ENCODE measurements at regions not wholly inside any gene's neighbourhood (a gene's known extent, or its start where the extent isn't known, plus 50 kb on each side); places are given as distances from the start of the nearest gene placed in this dataset.

DNA sequence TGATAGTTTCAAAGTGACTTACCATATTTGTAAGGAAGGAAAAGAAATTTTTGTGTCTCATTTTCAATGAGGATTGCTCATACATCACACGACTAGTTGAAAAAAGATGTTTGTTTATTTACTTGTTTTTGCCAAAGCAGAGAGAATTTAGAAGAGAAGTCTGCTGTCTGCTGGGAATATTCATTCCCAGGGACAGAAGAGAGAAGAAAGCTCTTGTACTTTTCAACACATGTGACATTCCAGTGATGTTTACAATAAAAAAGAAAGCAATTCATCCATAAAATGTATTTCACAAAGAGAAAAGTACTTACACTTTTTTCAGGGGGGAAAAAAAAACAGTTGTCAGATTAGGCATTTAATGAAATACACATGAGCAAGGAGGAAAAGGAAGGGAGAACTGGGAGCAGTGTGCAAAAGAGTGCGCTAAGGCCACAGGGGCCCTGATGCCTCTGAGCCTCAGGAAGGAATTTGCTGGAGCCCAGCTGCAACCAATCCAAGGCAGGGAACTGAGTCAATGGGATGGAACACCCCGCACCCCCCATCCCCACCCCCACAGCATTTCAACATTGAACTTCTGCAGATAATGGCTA, 115.0 kb downstream of the RPAP3 start (continued):
- TF ChIP-seq, protein P1, sequence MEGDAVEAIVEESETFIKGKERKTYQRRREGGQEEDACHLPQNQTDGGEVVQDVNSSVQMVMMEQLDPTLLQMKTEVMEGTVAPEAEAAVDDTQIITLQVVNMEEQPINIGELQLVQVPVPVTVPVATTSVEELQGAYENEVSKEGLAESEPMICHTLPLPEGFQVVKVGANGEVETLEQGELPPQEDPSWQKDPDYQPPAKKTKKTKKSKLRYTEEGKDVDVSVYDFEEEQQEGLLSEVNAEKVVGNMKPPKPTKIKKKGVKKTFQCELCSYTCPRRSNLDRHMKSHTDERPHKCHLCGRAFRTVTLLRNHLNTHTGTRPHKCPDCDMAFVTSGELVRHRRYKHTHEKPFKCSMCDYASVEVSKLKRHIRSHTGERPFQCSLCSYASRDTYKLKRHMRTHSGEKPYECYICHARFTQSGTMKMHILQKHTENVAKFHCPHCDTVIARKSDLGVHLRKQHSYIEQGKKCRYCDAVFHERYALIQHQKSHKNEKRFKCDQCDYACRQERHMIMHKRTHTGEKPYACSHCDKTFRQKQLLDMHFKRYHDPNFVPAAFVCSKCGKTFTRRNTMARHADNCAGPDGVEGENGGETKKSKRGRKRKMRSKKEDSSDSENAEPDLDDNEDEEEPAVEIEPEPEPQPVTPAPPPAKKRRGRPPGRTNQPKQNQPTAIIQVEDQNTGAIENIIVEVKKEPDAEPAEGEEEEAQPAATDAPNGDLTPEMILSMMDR (conservative IDR thresholded peaks at IDR 0.05; ENCODE audit: low read depth in 2 of 2) = no peak
- no peak for TF ChIP-seq EZH2phosphoT487 (IDR thresholded peaks at IDR 0.05; ENCODE audit: unreplicated experiment)
- TF ChIP-seq, protein P2, sequence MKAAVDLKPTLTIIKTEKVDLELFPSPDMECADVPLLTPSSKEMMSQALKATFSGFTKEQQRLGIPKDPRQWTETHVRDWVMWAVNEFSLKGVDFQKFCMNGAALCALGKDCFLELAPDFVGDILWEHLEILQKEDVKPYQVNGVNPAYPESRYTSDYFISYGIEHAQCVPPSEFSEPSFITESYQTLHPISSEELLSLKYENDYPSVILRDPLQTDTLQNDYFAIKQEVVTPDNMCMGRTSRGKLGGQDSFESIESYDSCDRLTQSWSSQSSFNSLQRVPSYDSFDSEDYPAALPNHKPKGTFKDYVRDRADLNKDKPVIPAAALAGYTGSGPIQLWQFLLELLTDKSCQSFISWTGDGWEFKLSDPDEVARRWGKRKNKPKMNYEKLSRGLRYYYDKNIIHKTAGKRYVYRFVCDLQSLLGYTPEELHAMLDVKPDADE (IDR thresholded peaks at IDR 0.05) = no peak

DNA sequence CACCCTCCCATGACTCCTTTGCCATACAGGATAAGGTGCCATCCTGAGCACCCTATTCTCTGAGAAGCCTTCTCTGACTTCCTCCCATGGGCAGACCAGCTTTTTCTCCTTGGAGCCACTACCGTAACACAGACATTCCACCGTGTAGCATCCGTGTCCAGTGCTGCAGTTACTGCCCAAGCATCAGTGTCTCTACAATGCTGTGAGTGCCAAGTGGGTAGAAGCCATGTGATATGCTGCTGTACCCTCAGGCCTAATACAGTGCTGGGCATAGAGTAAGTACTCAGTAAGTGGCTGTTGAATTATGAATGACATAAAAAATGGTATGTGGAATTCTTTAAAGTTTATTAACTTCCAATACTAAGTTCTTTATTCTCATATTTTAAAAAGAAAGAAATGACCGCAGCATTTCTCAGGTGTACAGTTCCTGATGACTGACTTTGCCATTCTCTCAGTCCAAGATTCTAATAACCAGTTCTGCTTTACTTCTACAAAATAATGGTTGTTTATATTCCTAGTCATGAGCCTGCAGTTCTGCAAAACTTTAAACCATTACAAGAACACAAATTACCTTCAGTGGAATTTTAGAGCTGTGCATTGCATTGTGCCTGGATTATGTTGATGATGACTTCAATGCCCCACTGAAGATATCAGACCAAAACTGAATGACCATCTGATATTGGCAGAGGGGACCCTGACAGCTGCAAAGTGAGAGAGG, 118.7 kb downstream of the RPAP3 start:
- Histone ChIP-seq H3K4me2 (no peak overlapping the region), H3F3A (replicated peaks; ENCODE audit: low read depth) (no peaks in the 10 kb centered on the region), H3K27me3 (ENCODE audit: insufficient read depth) (no peaks in the 10 kb centered on the region), H3K9me2 (ENCODE audit: insufficient read depth) (no peaks in the 10 kb centered on the region), H3K79me2 (replicated peaks; ENCODE audit: insufficient read depth) (no peaks in the 10 kb centered on the region), H3K4me1 (ENCODE audit: insufficient read depth) (peaks cover 3% of the 10 kb centered on the region; the same call in 1 of the 2 replicates), H4K20me1 (replicated peaks; ENCODE audit: insufficient read depth) (no peaks in the 10 kb centered on the region), H3K36me3 (ENCODE audit: insufficient read depth) (no peaks in the 10 kb centered on the region), H2AFZ (no peak overlapping the region), H3K27ac (ENCODE audit: low read depth) (no peak overlapping the region), H3K4me3 (no peak overlapping the region)
- ATAC-seq (no peak), DNase-seq (ENCODE audit: low spot score) (no peak)
- peaks cover 14% of the 10 kb centered on the region for H3K4me1 Mint-ChIP-seq
- no peaks in the 10 kb centered on the region for H3K36me3 Mint-ChIP-seq (ENCODE audit: low read depth)
- H3K27ac Mint-ChIP-seq = no peak overlapping the region
- H3K4me3 Mint-ChIP-seq = no peak overlapping the region
- peaks cover 9% of the 10 kb centered on the region for H3K27me3 Mint-ChIP-seq (ENCODE audit: insufficient read depth, low read depth, poor library complexity)
- no peaks in the 10 kb centered on the region; the same call in 2 of the 3 replicates for H3K9me3 Mint-ChIP-seq
- TF ChIP-seq JUNB (IDR thresholded peaks at IDR 0.05; ENCODE audit: unreplicated experiment) = no peak
- no peak for TF ChIP-seq ZNF114 (CRISPR knock-in tag; IDR thresholded peaks at IDR 0.05)
- TF ChIP-seq, protein P3, sequence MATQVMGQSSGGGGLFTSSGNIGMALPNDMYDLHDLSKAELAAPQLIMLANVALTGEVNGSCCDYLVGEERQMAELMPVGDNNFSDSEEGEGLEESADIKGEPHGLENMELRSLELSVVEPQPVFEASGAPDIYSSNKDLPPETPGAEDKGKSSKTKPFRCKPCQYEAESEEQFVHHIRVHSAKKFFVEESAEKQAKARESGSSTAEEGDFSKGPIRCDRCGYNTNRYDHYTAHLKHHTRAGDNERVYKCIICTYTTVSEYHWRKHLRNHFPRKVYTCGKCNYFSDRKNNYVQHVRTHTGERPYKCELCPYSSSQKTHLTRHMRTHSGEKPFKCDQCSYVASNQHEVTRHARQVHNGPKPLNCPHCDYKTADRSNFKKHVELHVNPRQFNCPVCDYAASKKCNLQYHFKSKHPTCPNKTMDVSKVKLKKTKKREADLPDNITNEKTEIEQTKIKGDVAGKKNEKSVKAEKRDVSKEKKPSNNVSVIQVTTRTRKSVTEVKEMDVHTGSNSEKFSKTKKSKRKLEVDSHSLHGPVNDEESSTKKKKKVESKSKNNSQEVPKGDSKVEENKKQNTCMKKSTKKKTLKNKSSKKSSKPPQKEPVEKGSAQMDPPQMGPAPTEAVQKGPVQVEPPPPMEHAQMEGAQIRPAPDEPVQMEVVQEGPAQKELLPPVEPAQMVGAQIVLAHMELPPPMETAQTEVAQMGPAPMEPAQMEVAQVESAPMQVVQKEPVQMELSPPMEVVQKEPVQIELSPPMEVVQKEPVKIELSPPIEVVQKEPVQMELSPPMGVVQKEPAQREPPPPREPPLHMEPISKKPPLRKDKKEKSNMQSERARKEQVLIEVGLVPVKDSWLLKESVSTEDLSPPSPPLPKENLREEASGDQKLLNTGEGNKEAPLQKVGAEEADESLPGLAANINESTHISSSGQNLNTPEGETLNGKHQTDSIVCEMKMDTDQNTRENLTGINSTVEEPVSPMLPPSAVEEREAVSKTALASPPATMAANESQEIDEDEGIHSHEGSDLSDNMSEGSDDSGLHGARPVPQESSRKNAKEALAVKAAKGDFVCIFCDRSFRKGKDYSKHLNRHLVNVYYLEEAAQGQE (IDR thresholded peaks at IDR 0.05; ENCODE audit: unreplicated experiment) = no peak
- TF ChIP-seq EZH2phosphoT487 (IDR thresholded peaks at IDR 0.05; ENCODE audit: unreplicated experiment) = no peak
- no peak for TF ChIP-seq NANOG (IDR thresholded peaks at IDR 0.05; ENCODE audit: borderline replicate concordance)
- TF ChIP-seq, protein P2 (IDR thresholded peaks at IDR 0.05) = no peak
- TF ChIP-seq, protein P4, sequence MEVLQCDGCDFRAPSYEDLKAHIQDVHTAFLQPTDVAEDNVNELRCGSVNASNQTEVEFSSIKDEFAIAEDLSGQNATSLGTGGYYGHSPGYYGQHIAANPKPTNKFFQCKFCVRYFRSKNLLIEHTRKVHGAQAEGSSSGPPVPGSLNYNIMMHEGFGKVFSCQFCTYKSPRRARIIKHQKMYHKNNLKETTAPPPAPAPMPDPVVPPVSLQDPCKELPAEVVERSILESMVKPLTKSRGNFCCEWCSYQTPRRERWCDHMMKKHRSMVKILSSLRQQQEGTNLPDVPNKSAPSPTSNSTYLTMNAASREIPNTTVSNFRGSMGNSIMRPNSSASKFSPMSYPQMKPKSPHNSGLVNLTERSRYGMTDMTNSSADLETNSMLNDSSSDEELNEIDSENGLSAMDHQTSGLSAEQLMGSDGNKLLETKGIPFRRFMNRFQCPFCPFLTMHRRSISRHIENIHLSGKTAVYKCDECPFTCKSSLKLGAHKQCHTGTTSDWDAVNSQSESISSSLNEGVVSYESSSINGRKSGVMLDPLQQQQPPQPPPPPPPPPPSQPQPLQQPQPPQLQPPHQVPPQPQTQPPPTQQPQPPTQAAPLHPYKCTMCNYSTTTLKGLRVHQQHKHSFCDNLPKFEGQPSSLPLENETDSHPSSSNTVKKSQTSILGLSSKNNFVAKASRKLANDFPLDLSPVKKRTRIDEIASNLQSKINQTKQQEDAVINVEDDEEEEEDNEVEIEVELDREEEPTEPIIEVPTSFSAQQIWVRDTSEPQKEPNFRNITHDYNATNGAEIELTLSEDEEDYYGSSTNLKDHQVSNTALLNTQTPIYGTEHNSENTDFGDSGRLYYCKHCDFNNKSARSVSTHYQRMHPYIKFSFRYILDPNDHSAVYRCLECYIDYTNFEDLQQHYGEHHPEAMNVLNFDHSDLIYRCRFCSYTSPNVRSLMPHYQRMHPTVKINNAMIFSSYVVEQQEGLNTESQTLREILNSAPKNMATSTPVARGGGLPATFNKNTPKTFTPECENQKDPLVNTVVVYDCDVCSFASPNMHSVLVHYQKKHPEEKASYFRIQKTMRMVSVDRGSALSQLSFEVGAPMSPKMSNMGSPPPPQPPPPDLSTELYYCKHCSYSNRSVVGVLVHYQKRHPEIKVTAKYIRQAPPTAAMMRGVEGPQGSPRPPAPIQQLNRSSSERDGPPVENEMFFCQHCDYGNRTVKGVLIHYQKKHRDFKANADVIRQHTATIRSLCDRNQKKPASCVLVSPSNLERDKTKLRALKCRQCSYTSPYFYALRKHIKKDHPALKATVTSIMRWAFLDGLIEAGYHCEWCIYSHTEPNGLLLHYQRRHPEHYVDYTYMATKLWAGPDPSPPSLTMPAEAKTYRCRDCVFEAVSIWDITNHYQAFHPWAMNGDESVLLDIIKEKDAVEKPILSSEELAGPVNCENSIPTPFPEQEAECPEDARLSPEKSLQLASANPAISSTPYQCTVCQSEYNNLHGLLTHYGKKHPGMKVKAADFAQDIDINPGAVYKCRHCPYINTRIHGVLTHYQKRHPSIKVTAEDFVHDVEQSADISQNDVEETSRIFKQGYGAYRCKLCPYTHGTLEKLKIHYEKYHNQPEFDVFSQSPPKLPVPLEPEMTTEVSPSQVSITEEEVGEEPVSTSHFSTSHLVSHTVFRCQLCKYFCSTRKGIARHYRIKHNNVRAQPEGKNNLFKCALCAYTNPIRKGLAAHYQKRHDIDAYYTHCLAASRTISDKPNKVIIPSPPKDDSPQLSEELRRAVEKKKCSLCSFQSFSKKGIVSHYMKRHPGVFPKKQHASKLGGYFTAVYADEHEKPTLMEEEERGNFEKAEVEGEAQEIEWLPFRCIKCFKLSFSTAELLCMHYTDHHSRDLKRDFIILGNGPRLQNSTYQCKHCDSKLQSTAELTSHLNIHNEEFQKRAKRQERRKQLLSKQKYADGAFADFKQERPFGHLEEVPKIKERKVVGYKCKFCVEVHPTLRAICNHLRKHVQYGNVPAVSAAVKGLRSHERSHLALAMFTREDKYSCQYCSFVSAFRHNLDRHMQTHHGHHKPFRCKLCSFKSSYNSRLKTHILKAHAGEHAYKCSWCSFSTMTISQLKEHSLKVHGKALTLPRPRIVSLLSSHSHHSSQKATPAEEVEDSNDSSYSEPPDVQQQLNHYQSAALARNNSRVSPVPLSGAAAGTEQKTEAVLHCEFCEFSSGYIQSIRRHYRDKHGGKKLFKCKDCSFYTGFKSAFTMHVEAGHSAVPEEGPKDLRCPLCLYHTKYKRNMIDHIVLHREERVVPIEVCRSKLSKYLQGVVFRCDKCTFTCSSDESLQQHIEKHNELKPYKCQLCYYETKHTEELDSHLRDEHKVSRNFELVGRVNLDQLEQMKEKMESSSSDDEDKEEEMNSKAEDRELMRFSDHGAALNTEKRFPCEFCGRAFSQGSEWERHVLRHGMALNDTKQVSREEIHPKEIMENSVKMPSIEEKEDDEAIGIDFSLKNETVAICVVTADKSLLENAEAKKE (CRISPR knock-in tag; IDR thresholded peaks at IDR 0.05) = no peak
- TF ChIP-seq POLR2AphosphoS5 (IDR thresholded peaks at IDR 0.05; ENCODE audit: low read depth) = no peak

Data from GM23338 (cell line).